ENCODE measurements at regions not wholly inside any gene's neighbourhood (a gene's known extent, or its start where the extent isn't known, plus 50 kb on each side); places are given as distances from the start of the nearest gene placed in this dataset.

GRCh38 chr10:55104738-55105137 lies 303.7 kb upstream of the PCDH15 start:
- POLR2A ChIA-PET (ENCODE audit: partially characterized antibody) = no interaction called here
- no peak overlapping the region for H3K4me3 ChIP-seq (ENCODE audit: extremely low read depth in 1 of 4, insufficient read depth in 2 of 4, low read depth in 3 of 4, low read length in 4 of 4)
- no peaks in the 10 kb centered on the region for H3K9me3 ChIP-seq (ENCODE audit: insufficient read depth in 2 of 2, low read depth in 1 of 2, low read length in 1 of 2)
- H4K8ac ChIP-seq (ENCODE audit: extremely low read depth, insufficient read depth, low read length) = no peak overlapping the region
- H4K91ac ChIP-seq (replicated peaks; ENCODE audit: insufficient read length, low read length) = no peak overlapping the region
- no peaks in the 10 kb centered on the region for H3K27me3 ChIP-seq (replicated peaks in 1 of 4; ENCODE audit: control insufficient read depth in 3 of 4, extremely low read depth in 1 of 4, insufficient read depth in 3 of 4, low read length in 3 of 4)
- no peaks in the 10 kb centered on the region for H3K4me1 ChIP-seq (replicated peaks in 1 of 4; ENCODE audit: control insufficient read depth in 3 of 4, insufficient read depth in 4 of 4, low read length in 3 of 4)
- no peaks in the 10 kb centered on the region for H3K79me2 ChIP-seq (ENCODE audit: control insufficient read depth in 1 of 2, insufficient read depth in 2 of 2, low read length in 2 of 2)
- no peak overlapping the region for H4K5ac ChIP-seq (ENCODE audit: insufficient read length, low read depth, low read length)
- H3K27ac ChIP-seq (ENCODE audit: low read depth, low read length) = no peak overlapping the region
- H3K18ac ChIP-seq (ENCODE audit: extremely low read depth, low read length) = no peak overlapping the region
- H4K20me1 ChIP-seq (replicated peaks in 1 of 2; ENCODE audit: control insufficient read depth in 1 of 2, insufficient read depth in 2 of 2, low read length in 2 of 2) = no peaks in the 10 kb centered on the region
- no peak overlapping the region for H2BK15ac ChIP-seq (ENCODE audit: low read length)
- no peak overlapping the region for H2BK20ac ChIP-seq (ENCODE audit: low read length)
- no peaks in the 10 kb centered on the region for H3K79me1 ChIP-seq (ENCODE audit: low read depth, low read length)
- no peak overlapping the region for H3K4ac ChIP-seq (replicated peaks; ENCODE audit: insufficient read length, low read depth, low read length)
- H3K9ac ChIP-seq (replicated peaks in 1 of 4; ENCODE audit: extremely low read depth in 1 of 4, low read depth in 3 of 4, low read length in 3 of 4) = no peak overlapping the region
- H2BK12ac ChIP-seq (ENCODE audit: low read depth, low read length) = no peak overlapping the region
- H3K14ac ChIP-seq (ENCODE audit: insufficient read length) = no peak overlapping the region
- H3K23me2 ChIP-seq (ENCODE audit: low read depth, low read length) = no peaks in the 10 kb centered on the region
- FAIRE-seq = no peak
- no peak overlapping the region for H3K4me2 ChIP-seq (ENCODE audit: insufficient read depth in 1 of 2, low read depth in 2 of 2, low read length in 2 of 2)
- H2BK5ac ChIP-seq (ENCODE audit: low read depth, low read length) = no peak overlapping the region
- no peak overlapping the region for H2AFZ ChIP-seq (ENCODE audit: low read length)
- no peak overlapping the region for H3K23ac ChIP-seq (ENCODE audit: insufficient read length)
- CTCF ChIA-PET (ENCODE audit: partially characterized antibody) = interaction anchor here (0.8 kb wide), 1 partner anchor 13 kb away, joined by 3 read pairs; no protein-coding TSS in a partner anchor
- H3K56ac ChIP-seq (replicated peaks; ENCODE audit: insufficient read length, low read depth, low read length) = no peak overlapping the region
- no peak overlapping the region for H2AK5ac ChIP-seq (ENCODE audit: low read depth, low read length)
- H3K36me3 ChIP-seq (ENCODE audit: control insufficient read depth in 2 of 4, insufficient read depth in 4 of 4, low read length in 3 of 4) = no peaks in the 10 kb centered on the region
- 98% methylated on average over 2 of the region's 2 CpGs; no CpG with 5 or more reads in 1 of the 2 experiments for WGBS, 2 experiments (ENCODE audit: extremely low coverage in 1 of 2, insufficient coverage in 1 of 2, insufficient read length in 1 of 2, insufficient replicate concordance in 2 of 2, low coverage in 1 of 2, low lambda C conversion rate in 2 of 2, missing lambda C conversion rate in 1 of 2)
- no peak for DNase-seq (ENCODE audit: low read depth in 1 of 2, low spot score in 2 of 2)
- H2BK120ac ChIP-seq (replicated peaks; ENCODE audit: low read depth, low read length) = no peak overlapping the region
- TF ChIP-seq ZNF274 (IDR thresholded peaks at IDR 0.05; ENCODE audit: borderline replicate concordance, extremely low read depth, low read length) (no peak), USF2 (IDR thresholded peaks at IDR 0.05; ENCODE audit: low read length) (no peak), SP4 (IDR thresholded peaks at IDR 0.05; ENCODE audit: low read length) (no peak), CREB1 (IDR thresholded peaks at IDR 0.05) (no peak), SRF (IDR thresholded peaks at IDR 0.05; ENCODE audit: low read depth, low read length) (no peak), E2F6 (IDR thresholded peaks at IDR 0.05) (no peak), JUND (IDR thresholded peaks at IDR 0.05; ENCODE audit: low read length) (no peak), EP300 (IDR thresholded peaks at IDR 0.05; ENCODE audit: borderline replicate concordance in 1 of 2, low read depth in 2 of 2, low read length in 2 of 2) (no peak), HDAC6 (IDR thresholded peaks at IDR 0.05; ENCODE audit: low read depth, low read length) (no peak), BACH1 (IDR thresholded peaks at IDR 0.05; ENCODE audit: low read length) (no peak), SAP30 (IDR thresholded peaks at IDR 0.05; ENCODE audit: insufficient read depth, insufficient replicate concordance, low read length) (no peak), POLR2AphosphoS5 (IDR thresholded peaks at IDR 0.05; ENCODE audit: low read depth, low read length) (no peak), CBX8 (IDR thresholded peaks at IDR 0.05; ENCODE audit: borderline replicate concordance, low read depth, low read length) (no peak), CTBP2 (IDR thresholded peaks at IDR 0.05; ENCODE audit: borderline replicate concordance, insufficient read depth, insufficient read length, low read length) (no peak)

Data from H1 (cell line).